Amygdala (tissue), 56 donors: ENCODE measurements at regions not wholly inside any gene's neighbourhood (a gene's known extent, or its start where the extent isn't known, plus 50 kb on each side); places are given as distances from the start of the nearest gene placed in this dataset.
"Not testable (repeated sequence)": the region's sequence is repeated elsewhere in the genome, so short reads cannot be mapped to it uniquely, and the experiment has no call there.

Experiments used
- DNase-seq, 56 donors: peaks; one replicate each; lab custom pipeline; 2025; lab: John Stamatoyannopoulos, UW

- DNase-seq: no peak
These were observed 109.6 kb upstream of the KYNU start for GRCh38 chr2:142767847-142768246.

DNA sequence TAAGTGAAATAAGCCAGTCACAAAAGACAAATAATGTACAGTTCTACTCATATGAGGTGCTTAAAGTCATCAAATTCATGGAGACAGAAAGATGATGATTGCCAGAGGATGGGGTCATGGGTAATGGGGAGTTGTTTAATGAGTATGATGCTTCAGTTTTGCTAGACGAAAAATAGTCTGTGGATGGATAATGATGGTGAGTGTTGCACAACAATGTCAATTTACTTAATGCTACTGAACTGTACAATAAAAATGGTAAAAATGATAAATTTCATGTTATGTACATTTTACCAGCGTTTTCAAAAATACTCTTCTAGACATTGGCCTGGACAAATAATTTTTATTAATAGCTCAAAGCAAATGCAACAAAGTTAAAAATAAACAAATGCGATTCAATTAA is 118.5 kb upstream of the KYNU start:
- DNase-seq: no peak

- no peak for DNase-seq
These were observed 120.4 kb upstream of the KYNU start for GRCh38 chr2:142757111-142757510.

DNA sequence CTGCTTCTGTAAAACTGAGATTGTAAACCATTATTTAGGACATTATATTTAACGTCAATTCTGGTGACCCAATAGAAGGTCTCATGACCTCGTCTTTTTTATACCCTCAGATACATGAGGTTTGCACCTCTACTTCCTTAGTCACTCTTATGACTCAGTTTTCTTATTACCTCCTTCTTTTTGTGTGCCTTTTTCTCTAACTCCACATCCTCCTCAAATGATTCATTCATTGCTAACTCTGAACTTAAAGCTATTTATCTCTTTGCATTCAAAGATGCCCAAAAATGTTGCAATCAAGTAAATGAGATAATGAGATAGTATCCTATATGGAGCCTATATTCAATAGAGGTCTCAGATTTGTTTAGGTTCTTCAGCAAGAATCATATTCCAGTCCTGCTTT is 121.0 kb upstream of the KYNU start:
- DNase-seq: no peak

DNA sequence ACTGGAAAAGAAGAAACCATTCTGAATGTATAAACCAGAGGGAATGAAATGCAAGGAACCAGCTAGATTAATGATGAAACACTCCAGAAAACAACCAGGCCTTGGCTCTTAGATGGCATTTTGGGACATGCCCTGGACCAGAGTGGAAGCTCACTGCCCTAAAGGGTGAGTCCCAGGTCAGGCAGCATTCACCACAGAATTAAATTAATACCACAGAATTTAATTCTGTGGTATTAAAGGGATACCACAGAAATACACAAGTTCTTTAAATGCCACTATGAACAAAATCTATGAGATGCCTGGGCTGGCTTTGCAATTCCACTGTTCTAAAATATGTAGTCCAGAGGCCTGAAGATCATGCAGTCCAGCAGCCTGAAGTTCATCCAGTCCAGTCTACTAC is 122.3 kb upstream of the KYNU start:
- no peak for DNase-seq

DNA sequence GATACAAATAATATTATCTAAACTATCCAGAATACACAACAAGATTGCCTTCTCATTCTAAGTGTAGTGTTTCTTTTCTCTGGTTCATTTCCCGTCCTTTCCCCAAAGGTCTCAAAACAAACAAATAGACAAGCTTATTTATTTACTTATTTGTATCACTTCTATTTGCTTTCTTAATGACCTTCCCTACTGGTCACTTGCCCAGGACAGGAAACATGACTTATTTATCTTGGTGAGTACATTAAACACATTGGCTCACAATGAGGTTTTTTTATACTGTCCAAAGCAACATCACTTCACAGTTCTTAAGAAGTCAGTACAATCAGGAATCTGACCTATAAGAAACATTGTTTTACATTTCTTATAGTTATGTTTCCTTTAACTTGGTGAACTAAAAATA is 123.3 kb upstream of the KYNU start:
- no peak for DNase-seq

- no peak for DNase-seq
These were observed 126.6 kb upstream of the KYNU start for GRCh38 chr2:142750858-142751257.

DNA sequence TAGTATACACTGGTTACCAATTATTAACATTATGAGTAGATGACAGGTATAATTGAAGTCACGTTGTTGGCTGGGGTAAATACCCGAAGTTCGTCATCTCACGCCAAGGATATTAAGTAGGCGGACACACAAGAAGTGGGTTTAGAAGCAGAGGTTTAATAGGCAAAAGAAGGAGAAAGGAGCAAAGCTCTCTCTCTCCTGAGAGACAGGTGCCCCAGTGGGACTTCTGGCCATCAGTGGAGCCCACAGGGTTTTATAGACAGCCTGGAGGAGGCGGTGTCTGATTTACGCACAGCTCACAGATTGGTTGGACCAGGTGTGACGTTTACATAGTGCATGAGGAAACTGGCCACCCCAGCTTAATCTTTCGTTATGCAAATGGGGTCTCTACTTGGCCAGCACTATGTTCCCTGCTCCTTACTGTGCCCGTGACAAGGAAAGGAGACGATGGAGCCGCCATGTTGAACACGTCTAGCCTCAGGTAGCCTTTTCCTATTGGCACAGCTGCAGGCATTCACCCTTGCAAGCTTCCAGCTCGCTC is 128.8 kb upstream of the KYNU start:
- DNase-seq: no peak

DNA sequence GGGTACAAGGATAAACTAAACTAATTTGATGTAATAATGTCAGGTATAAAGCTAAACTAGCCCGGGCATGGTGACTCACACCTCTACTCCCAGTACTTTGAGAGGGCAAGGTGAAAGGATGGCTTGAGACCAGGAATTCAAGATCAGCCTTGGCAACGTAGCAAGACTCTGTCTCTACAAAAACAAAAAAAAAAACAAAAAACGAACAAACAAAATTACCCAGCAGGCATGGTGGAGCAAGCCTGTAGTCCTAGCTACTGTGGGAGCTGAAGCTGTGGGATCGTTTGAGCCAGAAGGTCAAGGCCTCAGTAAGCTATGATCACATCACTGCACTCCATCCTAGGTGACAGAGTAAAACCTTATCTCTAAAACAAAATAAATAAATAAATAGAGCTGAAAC is 131.8 kb upstream of the KYNU start:
- no peak for DNase-seq

DNA sequence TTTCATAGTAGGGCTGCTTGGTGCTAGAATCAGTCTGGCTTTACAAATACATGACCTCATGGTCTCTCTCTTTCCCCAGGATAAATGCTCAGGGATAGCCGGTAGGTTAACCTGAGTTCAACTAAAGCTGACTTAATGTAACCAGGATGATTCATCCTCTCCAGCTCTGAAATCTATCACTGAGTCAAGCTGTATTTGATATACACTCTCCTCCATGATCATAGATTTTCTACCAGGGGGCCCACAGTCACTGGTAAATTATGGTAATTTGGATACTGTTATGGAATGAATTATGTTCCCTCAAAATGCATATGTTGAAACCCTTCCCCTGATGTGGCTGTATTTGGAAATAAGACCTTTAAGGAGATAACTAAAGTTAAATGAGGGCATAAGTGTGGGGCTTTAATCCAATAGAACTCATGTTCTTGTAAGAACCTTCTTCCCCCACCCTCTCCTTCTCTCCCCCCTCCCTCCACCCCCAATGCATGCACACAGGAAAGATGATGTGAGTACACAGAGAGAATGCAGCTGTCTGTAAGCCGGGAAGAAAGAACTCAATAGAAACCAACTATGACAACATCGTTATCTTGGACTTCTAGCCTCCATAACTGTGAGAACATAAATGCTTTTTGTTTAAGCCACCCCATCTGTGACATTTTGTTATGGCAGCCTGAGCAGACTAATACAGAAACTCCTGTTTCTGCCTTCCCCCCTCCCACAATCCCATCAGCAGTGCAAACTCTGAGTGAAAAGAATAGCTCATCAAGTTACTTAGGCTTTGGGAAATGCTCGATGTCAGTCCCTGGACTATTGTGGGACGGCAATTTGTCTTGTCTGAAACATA is 134.9 kb upstream of the KYNU start:
- peak in 6 of 56 donors; percentile 2 to 44 (median 10) for DNase-seq

DNA sequence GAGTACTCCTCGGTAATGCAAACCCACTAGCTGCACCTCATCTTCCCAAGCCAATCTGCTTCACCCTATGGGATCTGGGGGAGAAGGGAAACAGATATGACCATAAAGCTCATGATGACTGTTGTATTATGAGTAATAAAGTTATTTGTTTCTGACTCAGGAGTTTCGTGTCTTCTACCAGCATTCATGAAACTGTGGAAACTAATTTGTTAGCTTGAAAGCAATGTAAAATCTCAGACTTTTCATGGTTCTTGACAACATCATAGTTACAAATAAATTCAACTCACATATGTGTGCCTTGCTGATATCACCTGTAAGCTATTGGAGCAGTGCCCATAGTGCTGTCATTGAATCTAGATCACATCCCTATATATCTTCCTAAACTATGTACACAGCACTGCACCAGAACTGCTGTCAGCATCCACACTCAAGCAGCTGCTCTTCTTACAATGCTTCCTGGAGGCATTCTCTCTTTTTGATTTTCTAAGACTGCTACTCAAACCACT is 135.6 kb upstream of the KYNU start:
- DNase-seq: no peak

GRCh38 chr2:142734770-142735169 is 142.7 kb upstream of the KYNU start:
- no peak for DNase-seq

DNA sequence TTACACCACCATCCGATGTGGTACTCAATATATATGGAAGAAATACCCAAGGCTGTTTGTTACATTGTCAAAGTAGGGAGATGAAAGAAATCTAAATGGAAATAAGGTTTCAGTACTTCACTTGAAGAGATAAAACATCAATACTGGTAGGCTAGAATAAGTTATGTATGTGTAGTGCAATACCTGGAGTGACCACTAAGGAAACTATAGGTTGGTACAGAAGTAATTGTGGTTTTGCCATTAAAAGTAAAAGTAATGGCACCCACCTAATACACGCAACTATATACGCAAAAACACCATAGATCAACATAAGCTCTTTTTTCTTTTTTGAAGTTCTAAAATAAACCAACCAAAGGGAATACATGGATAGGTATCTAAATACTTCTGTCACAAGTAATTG is 143.2 kb upstream of the KYNU start:
- DNase-seq: no peak

DNA sequence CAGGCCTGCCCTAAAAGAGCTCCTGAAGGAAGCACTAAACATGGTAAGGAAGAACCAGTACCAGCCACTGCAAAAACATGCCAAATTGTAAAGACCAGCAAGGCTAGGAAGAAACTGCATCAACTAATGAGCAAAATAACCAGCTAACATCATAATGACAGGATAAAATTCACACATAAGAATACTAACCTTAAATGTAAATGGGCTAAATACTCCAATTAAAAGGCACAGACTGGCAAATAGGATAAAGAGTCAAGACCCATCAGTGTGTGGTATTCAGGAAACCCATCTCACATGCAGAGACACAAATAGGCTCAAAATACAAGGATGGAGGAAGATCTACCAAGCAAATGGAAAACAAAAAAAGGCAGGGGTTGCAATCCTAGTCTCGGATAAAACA is 147.7 kb upstream of the KYNU start:
- not testable (repeated sequence) for DNase-seq

DNA sequence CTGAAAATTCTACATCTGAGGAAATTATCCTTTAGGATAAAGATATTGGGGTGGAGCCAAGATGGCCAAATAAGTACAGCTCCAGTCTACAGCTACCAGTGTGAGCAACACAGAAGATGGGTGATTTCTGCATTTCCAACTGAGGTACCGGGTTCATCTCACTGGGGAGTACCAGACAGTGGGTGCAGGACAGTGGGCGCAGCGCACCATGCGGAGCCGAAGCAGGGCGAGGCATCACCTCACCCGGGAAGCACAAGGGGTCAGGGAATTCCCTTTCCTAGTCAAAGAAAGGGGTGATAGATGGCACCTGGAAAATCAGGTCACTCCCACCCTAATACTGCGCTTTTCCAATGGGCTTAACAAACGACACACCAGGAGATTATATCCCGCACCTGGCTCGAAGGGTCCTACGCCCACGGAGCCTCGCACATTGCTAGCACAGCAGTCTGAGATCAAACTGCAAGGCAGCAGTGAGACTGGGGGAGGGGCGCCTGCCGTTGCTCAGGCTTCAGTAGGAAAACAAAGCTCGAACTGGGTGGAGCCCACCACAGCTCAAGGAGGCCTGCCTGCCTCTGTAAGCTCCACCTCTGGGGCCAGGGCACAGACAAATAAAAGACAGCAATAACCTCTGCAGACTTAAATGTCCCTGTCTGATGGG is 149.5 kb upstream of the KYNU start:
- not testable (repeated sequence) for DNase-seq

- no peak for DNase-seq
These were observed 152.1 kb upstream of the KYNU start for GRCh38 chr2:142725386-142725785.

DNA sequence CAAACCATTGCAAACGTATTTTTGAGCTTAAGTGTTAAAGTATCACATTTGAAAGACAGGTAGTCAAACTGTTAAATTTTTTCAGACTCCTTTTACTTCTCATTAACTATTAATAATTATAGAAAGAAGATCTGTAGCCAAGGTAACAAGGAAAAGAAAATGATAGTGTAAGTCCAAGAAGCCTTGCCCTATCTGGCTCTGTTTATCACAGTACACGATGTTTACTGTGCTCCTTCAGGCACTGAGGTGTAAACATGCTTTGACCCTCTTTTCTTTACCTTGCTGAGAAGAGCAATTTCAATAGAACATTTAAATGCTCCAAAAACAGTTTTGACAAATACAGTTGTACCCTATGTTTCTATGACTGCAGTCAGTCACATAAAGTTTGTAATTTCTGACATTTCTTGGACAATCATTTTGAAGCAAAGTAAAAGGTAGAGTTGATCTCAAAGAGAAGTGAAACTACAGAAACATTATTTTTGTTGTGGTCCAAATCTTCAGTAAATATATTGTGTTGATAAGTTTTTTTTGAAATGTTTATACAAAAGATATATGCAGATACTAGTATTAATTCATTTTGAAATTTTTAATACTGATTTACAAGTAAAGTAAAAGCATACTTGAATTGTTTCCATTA is 152.6 kb upstream of the KYNU start:
- no peak for DNase-seq

GRCh38 chr2:142724186-142724585 is 153.3 kb upstream of the KYNU start:
- DNase-seq: no peak

GRCh38 chr2:142723236-142723635 is 154.2 kb upstream of the KYNU start:
- DNase-seq: no peak

- DNase-seq: no peak
These were observed 154.9 kb upstream of the KYNU start for GRCh38 chr2:142722569-142722968.

- DNase-seq: no peak
These were observed 155.4 kb upstream of the KYNU start for GRCh38 chr2:142722086-142722485.
